GM21515 (cell line): ENCODE measurements at regions not wholly inside any gene's neighbourhood (a gene's known extent, or its start where the extent isn't known, plus 50 kb on each side); places are given as distances from the start of the nearest gene placed in this dataset.

ENCODE experiments used
- ATAC-seq: cut with Tn5 transposase; IDR thresholded peaks from one replicate; pipeline ENCODE4 v1.9.1; 2021; ENCODE audit not compliant: unreplicated experiment

- ATAC-seq, result no peak
Observed at GRCh38 chr6:169165561-169166300, 87.9 kb downstream of the THBS2 start.

- ATAC-seq, result no peak
Observed at GRCh38 chr6:169164986-169165385, 88.7 kb downstream of the THBS2 start.

DNA sequence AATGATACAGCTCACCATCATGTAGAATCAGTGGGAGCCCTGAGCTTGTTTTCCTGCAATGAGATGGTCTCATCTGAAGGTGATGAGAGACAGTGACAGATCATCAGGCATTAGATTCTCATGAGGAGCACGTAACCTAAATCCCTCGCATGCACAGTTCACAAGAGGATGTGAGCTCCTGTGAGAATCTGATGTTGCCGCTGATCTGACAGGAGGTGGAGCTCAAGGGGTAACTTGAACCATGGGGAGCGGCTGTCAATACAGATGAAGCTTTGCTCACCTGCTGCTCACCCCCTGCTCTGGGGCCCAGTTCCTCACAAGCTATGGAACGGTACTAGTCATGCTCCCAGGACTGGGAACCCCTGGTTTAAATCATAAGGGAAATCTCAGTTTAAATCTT lies 89.2 kb downstream of the THBS2 start:
- no peak for ATAC-seq

GRCh38 chr6:169163411-169163901 lies 90.2 kb downstream of the THBS2 start:
- ATAC-seq, result no peak

GRCh38 chr6:169162752-169163407 lies 90.8 kb downstream of the THBS2 start:
- ATAC-seq, result no peak

- ATAC-seq, result no peak
Observed at GRCh38 chr6:169162249-169162648, 91.4 kb downstream of the THBS2 start.

GRCh38 chr6:169161572-169162167 lies 92.0 kb downstream of the THBS2 start:
- no peak for ATAC-seq

DNA sequence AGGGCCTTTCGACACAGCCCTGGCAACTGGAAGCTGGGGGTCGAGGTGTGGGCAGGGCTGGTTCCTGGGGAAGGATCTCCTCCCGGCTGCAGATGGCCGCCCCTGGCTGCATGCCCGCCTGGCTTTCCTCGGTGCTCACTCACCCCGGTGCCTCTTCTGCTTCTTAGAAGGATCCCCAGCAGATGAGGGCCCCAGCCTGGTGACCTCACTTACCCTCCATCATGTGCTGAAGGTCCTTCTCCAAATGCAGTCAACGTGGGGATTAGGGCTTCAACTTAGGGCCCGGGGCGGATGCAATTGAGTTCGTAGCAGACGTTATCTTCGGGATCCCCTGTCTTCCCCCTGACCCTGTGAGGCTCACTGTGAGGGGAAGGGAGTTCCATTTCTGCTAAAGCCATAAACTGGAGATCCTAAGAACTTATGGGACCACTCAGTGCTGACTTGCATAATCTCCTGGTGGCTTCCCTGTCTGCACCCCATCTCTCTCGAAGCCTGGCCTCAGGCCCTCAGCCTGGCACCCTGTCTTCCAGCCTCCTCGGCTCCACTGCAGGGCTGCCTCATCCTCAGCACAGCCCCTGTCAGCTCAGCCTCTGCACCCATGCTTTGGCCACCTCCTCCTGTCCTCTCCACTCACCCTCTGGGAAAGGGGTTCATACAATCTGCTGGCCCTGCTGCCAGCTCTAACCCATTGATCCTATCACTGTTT lies 92.6 kb downstream of the THBS2 start:
- no peak for ATAC-seq

GRCh38 chr6:169160091-169160854 lies 93.4 kb downstream of the THBS2 start:
- ATAC-seq, result no peak

DNA sequence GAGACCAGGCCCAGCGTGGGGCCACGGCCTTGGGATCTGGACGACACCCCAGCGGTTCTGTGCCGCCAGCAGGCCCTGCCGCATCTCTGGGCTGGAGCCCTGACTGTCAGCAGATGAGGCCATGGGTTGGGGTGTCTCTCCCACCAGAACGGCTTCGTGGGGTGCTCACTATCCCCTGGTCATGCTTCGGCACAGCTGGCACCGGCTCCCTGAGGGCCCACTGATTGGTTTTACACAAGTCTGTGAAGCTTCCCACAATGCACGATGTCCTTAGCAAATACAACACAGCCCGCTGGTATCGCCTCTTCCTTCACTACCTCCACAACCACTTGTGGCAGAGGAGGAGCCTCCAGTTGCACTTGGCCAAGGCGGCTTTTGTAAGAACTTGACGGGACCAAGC lies 94.3 kb downstream of the THBS2 start:
- no peak for ATAC-seq

DNA sequence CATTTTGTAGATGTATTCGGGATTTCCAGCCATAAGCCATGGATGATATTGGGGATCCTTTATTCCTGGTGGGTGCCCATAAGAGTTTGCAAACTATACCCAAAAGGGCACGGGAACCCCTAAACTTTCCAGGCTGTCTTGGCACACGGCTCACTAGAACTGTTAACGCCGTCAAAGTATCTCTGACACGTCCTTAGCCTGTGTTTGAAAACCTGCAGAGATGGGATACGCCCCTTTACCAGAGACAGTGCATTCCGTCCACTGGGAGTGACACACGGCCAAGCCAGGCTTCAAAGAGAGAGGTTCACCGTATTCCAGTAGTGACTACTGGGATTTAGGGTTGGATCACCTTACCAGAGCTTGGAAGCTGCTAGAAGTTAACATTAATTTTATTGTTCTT lies 95.0 kb downstream of the THBS2 start:
- no peak for ATAC-seq

DNA sequence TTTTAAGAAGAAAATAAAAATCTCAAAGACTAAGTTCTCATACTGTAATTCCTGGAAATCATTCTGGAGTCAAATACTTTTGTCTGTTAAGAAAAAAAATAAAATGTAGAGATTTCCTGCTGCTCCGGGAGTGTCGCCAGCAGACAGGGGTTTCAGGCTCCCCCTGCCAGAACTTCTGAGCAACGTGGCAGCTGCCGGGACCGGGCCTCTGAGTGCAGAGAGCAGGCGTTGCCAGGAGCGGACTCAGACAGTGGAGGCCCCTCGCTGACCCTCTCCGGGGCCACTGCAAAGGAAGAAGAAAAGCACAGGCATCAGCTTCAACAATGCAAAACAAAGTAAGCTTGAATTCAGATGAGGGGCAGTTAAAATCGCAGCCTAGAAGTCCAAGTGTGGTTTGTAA lies 95.5 kb downstream of the THBS2 start:
- ATAC-seq, result no peak

DNA sequence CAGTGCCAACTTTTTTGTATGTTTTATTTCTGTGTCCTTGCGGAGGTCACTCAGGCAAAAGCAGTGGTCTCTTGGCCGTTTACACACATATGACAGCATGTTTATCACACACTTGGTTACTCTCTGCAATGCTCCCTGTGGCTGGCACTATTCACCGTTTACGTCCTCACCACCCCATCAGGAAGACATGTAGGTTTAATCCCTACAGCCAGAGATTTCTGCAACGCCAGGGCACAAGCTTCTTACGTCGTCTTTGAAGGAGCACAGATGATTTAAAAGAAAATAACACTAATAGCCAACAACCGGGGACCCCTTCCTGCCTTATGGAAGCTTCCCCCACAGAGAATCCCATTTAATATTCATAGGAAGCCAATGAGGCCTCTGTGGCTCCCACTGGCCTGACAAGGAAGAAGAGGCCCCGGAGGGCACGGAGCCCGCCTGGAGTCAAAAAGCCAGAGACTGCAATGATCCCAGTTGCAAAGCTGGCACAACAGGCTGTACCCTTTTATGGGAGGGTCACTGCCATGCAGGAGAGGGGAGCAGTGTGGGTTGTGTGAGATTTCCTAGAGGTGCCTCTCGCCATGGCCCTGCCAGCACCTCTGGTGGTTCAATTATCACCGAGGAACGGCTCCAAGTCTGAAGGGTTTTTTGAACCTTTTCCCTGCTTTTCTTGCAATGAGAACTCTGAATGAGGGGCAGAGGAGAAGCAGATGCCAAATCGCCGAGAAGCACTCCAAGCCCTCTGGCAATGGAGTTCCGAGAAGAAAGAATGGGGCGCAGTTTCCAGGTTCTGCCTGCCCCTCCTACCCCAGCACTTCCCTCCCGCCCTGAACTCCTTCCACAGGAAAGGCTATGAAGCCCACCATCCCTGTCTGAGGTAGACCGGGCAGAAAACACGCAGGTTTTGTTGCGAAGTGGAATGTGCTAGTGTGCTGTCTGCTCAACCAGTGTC lies 96.2 kb downstream of the THBS2 start:
- no peak for ATAC-seq

GRCh38 chr6:169156793-169157147 lies 96.9 kb downstream of the THBS2 start:
- no peak for ATAC-seq

DNA sequence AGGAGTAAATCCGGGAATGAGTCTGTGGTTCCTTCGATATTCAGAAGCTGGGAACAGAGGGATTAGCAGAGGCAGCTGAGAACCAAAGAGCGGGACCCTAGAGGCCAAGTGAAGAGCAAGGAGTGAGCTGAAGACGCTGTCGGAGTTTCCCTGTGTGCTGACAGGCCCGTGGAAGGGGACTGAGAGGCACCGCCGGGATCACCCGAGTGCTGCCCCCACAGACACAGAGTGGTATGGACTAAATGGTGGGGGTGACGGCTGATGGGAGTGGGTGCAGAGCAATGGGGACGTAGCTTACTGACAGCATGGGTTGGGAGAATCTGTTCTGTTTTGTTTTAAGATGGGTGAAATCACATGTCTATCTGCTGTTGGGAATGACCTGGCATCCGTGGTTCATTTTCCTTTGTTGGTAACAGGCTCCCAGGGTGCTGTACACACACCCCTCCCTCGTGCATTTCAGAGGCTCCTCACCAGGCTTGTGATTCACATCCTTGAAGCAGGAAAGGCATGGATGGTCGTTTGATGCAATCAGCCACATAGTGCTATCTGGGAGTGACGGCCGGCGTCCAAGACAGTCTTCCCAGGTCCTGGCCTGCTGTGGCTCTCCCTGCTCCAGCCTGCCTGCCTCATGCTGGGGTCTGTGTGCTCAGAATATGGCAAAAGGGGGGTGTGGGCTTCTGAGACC lies 97.4 kb downstream of the THBS2 start:
- ATAC-seq, result no peak

GRCh38 chr6:169155481-169155880 lies 98.2 kb downstream of the THBS2 start:
- no peak for ATAC-seq

GRCh38 chr6:169153401-169153800 lies 100.2 kb downstream of the THBS2 start:
- ATAC-seq, result no peak

- no peak for ATAC-seq
Observed at GRCh38 chr6:169146521-169146920, 107.1 kb downstream of the THBS2 start.

DNA sequence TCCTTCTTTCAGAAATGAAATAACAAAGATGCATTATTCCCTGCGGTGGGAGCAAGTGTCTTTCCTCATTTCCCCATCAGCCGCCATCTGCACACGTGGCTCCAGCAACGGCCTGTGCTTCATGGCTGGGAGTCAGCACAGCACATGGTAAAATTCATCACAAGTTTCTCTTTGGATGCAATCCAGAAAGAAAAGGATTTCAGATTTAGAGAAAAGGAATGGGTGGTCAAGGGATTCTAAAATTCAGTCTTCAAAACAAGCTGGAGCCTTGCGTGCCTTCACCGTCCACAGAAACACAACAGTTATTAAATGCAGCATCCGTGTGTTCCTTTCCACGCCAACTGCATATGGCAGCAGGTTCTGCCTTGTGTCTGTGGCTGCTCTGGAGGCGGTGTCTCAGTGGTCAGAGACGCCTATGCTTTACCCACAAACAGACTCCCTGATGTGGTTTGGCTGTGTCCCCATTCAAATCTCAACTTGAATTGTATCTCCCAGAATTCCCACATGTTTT lies 107.6 kb downstream of the THBS2 start:
- no peak for ATAC-seq
